DMS153 treated with DMSO at 0.1 percent for 48 hours (cell line): ENCODE measurements at regions not wholly inside any gene's neighbourhood (a gene's known extent, or its start where the extent isn't known, plus 50 kb on each side); places are given as distances from the start of the nearest gene placed in this dataset.
A peak's percentile ranks its signal among the peaks of the same experiment; 100 is the strongest.
"Not testable (repeated sequence)": the region's sequence is repeated elsewhere in the genome, so short reads cannot be mapped to it uniquely, and the experiment has no call there.

Source experiments
- DNase-seq: peaks from one replicate; lab custom pipeline; 2025; ENCODE audit not compliant: unreplicated experiment; lab: John Stamatoyannopoulos, UW

DNA sequence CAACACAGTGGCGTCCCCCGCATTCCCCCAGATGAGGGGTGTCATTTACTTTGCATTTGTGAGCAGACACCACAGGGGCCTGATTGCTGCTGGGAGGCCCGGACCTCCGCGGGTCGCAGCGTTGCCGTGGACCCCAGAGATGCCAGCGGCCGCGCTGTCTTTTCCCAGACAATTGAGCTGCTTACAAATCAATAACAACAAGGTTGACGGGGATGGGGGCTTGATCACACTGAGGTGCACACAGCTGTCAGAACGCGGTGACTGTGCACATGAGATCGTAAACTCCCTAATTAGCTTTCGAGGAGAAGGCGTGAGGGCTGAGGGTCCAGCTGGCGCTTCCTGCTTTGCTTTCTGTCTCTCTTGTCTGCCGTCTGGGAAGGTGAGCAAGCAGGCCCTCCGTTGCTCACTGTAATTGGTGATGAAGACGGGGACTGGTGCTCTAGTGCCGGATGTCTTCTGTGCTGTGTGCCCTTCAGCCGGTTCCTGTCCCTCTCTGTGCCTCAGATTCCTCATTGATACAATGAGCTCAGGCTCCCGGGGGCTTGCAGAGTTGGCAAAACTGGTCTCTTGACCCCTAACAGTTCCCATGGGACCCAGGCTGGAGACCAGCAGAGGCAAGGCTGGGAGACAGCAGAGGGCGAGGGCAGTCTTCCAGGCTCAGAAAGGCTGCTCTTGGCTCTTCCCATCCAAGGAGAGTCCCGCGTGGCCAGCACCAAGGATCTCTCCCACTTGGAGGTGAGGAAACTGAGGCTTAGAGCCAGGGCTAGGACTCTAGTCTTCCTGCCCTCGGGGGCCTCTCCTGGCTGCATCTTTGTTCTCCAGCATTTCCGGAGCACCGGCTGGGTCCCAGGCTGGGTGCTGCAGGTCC lies 126.0 kb upstream of the PMEPA1 start:
- no peak for DNase-seq

DNA sequence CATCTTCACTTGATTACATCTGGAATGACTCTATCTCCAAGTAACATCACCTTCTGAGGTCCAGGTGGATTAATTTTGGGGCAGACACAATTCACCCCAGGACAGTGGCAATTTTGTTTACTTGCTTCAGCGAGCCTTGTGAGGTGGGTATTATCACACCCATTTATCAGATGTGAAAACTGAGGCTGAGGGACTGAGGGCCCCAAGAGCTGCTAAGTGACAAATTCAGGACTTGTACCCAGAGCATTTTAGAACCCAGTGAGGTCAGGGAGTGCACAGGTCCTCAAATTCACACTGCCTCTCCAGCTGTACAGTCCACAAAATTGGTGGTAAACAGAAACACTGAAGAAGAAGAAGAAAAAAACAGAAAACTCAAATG lies 125.2 kb upstream of the PMEPA1 start:
- DNase-seq, result no peak

DNA sequence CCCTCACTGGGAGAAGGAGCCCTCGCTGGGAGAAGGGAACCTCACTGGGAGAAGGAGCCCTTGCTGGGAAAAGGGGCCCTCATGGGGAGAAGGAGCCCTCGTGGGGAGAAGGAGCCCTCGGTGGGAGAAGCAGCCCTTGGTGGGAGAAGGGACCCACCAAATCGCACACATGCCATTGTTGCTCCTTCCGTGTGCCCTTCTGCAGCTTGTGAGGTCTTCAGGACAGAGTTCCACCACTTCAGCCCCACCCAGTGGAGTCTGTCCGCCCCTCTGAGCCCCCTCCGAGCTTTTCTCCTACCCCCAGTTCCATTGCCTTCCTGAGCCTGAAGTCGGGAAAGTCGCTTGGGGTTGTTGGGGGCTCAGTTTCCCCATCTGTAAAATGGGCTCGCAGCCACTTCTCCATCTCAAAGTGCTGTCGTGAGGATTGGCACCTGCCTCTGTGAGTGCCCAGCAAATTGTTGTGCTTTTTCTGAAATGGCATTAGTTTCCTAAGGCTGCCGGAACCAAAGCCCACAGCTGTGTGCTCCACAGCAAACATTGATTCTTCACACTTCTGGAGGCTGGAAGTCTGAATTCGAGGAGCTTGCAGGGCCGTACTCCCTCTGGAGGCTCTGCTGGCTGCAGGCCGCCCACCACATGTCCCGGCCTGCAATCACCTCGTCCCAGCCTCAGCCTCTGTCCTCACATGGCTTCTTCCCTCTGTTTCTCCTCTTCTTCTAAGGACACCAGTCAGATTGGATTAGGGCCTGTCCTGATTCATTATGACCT lies 124.7 kb upstream of the PMEPA1 start:
- no peak for DNase-seq

DNA sequence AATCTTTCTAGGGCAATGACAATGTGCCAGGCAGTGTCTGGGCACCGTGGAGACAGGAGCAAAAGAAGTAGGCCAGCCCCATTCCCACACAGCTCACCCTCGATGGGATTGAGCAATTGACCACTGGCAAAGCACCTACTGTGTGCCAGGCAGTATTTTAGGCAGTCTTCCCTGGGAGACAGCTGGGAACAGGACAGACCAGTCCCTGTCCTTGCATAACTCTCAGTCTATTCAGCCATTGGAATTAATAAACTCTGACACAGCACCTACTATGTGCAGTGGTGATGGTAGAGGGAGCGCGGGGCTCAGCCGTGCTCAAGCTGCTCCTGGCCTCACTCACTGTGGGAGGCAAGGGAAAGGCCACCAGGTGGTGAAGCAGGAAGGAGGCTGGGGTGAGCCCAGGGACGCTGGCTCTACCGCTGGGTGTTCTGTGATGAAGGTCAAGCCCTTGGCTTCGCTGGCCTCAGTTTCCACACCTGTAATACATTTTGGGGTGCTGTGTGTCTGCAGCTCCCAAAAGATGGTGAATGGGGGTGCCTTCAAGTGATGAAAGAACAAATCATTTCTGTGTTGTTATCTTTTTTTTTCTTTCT lies 122.3 kb upstream of the PMEPA1 start:
- no peak for DNase-seq

DNA sequence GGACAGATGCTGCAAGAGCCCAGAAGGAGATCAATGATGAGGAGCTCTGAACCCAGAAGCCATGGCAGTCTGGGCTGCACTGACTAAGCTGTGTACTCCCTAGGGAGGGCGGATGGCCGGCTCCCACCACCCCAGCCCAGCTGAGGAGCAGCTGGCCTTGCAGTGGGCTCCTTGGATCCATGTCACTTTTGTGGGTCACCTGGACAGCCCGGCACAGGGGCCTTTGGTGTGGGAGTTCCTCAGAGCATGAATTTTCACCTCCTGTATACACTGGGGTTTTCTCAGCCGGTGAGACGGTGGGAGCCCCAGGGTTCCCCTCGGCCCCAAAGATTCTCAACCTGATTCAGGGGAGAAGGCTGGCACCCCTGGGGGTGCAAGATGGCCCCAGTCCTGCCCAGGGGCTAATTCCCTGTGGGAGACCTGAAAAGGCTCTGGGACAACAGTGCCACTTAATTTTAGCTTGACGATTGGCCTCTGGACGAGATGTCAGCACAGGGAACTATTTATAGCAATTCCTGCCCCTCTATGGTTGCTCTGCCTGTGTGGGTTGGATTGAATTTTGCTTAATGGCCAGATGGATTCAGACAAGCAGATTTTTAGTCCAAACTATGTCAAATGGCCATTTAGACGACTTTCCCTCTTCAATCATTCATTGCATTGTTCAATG lies 121.6 kb upstream of the PMEPA1 start:
- no peak for DNase-seq

DNA sequence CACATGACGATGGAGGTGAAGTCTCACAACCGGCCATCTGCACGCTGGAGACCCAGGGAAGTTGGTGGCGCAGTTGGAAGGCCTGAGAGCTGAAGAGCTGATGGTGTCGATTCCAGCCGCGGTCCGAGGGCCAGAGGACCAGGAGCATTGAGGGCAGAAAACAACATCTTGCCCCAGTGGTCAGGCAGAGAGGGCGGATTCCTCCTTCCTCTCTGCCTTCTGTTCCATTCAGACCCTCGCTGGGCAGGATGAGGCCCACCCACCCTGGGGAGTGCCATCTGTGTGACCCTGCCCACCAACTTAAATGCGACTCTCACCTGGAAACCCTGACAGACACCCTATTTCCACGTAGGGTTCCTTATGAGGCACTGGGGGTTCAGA lies 120.7 kb upstream of the PMEPA1 start:
- DNase-seq, result no peak

DNA sequence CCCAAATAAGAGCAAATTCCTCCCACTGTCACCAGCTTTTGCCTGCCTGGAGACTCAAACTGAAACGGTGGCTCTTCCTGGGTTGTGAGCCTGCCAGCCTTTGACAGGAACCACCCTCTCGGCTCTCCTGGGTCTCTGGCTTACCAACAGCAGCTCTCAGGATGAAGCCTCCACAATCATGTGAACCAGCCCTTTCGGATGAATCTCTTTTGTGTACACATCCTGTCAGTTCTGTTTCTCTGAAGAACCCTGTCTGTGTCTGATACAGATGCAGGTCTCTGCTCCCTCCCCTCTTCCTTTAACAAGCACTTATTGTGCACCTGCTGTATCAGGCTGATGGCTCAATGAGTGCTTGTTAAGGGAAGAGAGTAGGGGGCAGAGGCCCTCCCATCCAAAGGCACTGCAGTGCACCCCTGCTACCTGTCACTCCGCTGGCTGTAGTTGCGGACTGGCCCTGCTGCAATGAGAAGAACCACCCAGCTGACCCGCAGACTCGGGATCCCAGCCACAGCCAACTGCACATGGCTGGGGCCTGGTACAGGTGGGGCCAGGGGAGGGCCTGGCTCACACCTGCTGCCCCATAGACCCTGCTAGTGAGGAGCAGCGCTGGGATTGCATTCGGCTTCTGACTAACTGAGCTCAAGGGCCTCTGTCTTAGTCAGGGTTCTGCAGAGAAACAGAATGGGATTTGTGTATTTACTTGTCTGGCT lies 120.1 kb upstream of the PMEPA1 start:
- DNase-seq, result peak; percentile 9

DNA sequence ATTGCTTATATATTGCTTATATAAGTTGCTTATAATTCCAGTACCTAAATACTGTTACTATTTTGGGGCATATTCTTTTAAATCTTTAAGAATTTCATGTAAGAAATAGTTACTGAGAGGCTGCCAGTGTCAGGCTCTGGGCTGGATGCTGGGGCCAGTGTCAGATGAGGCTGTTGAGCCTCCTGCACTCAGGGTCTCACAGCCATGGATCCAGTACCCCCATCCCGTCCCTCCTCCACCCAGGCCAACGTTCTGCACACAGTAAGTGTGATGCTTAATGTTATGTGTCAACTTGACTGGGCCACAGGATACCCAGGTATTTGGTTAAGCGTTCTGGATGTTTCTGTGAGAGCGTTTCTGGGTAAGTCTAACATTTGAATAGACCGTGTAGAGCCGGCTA lies 119.5 kb upstream of the PMEPA1 start:
- DNase-seq, result no peak

DNA sequence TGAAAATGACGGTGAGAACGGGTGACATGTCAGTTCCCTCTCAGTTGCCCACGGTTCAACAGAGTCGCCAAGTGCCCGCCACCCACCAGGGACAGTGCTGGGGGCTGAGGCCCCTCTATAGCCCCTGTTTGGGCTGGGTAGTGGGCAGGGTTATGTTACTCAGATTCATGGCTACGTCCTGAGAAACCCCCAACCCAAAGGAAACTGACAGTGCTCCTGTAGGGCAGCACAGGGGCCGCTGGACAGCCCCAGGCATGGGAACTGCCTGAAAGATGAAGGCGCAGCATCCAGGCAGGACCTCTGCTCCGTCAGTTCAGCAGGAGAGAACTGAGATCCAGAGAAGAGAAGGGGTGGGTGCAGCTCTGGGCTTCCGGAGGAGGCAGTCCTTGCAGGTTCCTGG lies 118.9 kb upstream of the PMEPA1 start:
- DNase-seq, result no peak

DNA sequence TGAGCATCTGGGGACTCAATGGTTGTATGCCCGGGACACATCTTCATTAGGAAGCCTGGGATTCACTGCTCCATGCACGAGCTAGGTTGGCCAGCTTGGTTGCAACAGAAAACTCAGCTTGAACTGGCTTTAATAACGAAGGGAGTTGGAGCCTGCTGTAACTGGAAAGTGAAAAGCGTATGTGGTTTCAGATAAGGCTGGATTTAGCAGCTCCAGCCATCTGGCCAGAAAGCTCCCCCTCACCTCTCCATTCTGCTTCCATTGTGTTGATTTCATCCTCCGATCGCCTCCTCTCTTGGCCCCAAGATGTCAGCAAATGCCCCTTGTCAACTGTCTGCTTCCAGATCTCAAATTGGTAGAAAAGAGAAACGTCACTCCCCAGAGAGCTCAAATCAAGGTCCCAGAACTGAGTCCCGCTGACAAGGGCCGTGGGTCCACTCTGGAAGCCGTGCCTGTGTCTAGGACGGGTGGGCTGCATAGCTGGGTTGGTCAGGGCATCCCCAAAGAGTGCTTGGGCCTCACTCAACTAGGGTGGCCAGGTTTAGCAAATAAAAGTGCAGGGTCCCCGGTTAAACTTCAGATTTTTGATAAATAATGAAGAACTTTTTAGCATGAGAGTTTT lies 117.0 kb upstream of the PMEPA1 start:
- DNase-seq, result no peak

DNA sequence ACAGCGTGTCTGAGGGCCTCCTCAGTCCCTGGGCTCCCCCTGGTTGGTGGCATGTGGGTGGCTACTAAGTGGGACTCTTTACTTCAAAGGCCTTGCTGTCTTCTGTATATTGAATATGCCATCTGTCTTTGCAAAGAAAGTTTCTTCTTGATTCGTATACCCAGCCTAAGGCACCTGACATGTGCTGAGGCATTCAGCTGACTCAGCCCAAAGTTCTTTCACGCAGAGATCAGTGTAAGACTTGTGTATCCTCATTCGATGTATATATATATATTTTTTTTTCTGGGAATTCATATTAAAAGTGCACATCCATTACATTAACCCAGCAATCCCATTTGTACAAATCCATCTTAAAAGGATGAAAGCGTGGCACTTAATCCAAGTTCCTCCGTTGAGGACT lies 115.1 kb upstream of the PMEPA1 start:
- no peak for DNase-seq

DNA sequence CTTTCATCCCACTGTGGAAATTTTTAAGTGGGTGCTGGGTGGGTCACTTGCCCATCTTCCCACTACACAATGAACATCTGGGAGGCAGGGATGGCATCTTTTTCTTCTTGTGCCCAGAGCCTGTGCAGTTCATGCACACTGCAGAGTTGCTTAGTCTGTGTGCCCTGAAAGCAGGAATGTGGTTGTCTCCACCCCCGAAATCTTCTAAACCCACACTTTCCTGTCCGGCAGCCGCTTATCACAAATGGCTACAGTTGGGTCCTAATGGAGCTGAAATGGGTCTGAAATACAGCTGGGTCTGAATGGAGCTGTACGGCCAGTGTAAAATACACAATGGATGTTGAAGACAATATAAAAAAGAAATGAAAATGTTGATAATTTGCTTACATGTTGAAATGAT lies 112.1 kb upstream of the PMEPA1 start:
- DNase-seq, result no peak

DNA sequence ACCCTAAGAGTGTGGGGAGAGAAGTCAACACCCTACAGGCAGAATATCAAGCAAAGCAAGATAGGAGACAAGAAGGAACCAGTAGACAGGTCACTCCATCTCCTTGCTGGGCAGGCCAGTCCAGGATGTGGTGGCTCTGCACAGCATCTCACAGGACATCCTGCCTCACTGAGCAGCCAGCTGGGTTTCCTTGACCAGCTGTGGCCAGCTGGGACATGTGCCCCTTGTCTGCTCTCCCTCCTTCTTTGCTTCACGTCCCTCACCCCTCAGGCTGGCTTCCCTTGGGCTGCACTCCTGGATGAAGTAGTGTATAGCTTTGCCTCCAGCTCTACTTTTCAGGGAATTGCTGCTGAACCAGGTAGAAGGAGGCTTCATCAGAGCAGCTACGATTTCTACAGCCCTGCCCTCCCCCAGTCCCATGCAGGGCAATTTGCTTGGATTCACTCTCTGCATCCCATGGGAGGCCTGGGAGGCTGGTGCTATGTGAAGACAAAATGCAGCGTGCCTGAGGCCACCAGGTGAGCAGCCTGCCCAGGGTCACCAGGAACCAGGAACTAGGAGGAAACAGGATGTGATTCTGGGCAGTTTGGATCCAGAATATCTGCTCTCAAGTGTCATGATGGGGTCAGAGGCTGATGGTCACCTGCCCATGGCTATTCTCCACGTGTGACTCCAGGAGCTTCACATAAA lies 110.0 kb upstream of the PMEPA1 start:
- DNase-seq, result no peak

DNA sequence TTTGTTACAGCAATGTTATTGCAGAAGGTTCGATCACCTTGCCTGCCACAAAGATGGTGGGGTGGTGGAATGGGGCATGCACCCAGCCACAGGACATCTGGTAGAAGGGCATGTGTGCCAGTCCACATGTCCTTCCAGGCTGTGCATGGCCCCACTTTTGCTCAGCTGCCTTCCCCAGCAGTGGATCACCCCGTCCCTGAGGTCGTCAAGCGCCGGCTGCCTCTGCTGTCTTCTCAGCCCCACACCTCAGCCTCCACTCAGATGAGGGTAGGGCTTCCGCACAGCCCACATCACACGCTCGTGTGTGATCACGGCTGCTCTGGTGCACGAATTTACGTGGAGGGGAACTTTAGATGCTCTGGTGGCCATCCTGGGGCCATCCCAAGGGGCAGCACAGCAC lies 109.5 kb upstream of the PMEPA1 start:
- no peak for DNase-seq

DNA sequence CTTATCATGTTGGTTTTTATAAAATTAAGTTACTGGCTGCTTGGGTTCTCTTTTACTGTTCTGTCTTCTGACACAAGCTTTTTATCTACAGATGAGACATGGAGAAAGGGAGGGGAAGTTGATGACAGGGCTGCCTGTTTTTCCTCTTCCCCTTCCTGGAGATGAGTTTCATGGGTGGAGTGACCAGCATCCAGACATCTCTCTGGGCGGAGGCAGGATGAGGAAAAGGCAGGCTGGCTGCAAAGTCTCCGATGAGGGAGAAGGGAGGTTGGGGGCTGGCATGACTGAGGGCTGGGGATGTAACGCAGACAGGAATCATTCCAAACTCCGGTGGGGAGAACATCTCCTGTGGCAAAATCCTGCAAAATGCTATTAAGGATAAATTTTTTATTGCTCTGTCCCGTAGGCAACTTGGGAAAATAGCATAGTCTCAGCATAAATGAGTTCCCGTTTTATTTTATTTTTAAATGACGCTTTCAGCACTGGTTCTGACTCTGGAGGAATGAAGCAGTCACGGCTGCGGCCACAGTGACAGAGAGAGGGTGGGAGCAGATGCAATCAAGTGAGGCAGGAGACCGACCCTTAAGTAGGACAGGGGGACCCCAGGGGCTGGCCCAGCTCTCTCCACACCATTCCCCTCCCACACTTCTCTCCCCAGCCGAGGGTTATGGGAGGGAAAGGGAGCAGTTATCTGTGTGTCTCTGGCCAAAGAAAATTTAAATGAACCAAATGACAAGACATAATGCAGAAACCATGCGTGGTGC lies 108.8 kb upstream of the PMEPA1 start:
- DNase-seq, result no peak

DNA sequence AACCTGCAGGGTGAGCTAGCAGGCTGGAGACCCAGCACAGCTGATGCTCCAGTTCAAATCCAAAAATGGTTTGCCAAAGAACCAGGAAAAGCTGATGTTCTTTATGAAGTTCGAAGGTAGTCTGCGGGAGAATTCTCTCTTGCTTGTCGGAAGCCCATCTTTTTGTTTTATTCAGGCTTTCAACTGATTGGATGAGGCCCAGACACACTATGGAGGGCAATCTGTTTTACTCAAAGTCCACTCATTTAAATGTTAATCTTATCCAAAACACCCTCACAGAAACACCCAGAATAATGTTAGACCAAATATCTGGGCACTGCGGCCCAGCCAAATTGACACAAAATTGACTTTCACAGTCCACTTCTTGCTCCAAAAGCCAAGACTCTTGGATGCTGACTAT lies 105.6 kb upstream of the PMEPA1 start:
- no peak for DNase-seq

DNA sequence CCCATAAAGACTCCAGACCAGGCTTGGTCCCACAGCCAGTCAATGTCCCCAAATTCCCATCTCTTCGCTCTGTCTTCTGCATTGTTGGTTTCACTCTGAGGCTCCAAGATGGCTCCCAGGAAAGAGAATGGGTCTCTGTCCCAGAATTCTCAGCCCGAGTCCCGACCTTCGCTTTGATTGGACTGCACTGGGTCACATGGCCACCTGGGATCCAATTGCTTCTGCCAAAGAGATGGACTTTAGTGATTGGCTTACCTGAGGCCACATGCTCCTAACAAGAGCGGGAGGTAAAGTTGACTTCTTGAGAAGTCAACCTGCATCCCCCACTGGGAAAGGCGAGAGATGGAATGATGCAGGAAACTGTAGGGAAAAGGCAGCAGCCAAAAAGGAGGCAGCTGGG lies 104.7 kb upstream of the PMEPA1 start:
- no peak for DNase-seq

DNA sequence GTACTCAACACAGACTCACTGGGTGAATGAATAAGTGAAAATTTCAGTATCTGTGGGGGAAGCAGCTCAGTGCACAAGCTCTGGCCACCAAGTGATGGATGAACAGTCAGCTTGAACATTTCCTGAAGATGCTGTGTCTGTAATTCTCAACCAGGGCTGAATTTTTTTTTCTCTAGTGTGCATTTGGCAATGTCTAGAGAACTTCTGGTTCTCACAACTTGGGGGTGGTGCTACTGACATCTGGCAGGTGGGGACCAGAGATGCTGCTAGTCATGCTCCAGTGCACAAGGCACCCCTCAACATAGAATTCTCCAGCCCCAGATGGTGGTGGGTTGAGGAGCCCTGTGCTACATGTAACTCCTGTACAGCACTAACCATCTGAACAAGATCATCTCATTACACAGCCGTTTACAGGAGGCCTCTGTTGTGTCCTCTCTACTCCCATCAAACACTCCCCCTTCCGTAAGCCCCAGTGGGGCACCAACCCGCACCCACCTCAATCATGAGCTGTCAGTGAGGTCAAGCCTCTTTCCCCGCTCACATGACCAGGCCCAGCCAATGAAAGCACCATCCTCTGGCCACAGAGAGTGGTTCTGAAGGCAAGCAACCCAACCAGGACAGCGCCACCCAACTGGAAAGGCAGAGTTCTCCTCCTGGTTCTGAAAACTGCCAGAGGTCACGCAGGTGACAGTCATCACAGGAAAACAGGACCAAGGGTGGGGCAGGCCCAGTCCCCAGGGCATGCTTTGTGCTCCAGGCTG lies 103.9 kb upstream of the PMEPA1 start:
- no peak for DNase-seq

DNA sequence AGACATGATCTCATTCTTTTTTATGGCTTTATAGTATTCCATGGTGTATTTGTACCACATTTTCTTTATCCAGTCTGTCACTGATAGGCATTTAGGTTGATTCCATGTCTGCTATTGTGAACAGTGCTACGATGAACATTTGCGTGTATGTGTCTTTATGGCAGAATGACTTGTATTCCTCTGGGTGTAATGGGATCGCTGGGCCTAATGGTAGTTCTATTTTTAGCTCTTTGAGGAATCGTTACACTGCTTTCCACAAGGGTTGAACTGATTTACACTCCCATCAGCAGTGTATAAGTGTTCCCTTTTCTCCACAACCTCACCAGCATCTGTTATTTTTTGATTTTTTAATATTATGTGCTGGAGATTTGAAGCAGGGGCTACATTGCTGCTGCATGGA lies 102.8 kb upstream of the PMEPA1 start:
- DNase-seq, result not testable (repeated sequence)
